ENCODE measurements at regions not wholly inside any gene's neighbourhood (a gene's known extent, or its start where the extent isn't known, plus 50 kb on each side); places are given as distances from the start of the nearest gene placed in this dataset.

GRCh38 chr3:157700405-157700804, 197.2 kb upstream of the VEPH1 start:
- DNase-seq: no peak

DNA sequence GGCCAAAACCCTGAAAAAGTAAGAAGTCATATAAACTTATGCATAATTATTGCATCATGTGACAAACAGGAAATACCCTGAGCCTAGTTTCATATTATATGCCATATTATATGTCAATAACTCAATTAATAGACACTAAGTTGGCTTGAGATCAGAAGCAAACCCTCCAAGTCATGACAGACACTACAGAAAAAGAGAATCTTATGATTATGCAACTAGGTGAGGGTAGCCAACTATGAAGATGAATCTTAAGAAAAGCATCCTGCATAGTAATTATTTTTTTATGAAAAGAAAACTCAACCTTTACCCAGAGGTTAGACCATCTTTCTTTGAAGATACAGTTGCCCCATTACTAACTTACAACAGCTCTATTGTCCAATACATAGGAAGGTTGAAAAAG, 192.4 kb upstream of the VEPH1 start:
- DNase-seq: no peak

DNA sequence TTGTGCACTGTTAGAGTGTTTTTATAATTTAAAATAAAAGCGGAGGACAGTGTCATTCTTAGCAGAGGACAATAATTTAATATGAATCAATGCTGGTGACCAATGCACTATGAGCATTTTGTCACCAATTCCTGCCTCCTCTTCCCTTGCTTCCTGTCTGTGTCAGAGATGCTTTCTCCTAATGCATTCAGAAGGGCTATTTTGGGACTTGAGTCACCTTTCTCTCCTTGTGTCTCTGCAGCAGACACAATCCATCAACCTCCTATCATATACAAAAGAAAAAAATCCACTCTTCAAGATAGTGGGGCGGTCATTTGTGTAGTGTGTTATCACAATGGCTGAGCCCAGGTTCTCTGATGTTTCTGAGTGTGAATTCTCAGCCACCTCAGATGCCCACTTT, 191.9 kb upstream of the VEPH1 start:
- no peak for DNase-seq

DNA sequence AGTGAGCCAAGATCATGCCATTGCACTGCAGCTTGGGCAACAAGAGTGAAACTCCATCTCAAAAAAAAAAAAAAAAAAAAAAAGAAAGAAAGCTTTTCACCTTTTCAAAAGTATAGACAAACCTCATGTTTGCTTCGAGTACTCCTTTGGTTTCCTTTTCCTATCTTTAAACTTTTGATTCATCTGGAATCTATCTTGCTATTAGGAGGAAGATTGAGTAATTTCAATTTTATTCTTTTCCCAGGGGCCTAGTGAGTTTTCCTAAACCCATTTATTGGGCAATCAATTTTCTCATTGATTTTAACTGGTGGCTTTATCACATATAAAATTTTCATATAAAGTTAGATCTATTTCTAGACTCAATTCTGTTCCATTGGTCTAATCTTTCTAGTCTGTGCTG, 190.5 kb upstream of the VEPH1 start:
- DNase-seq: no peak

- no peak for DNase-seq
Observed at GRCh38 chr3:157692468-157692867, 189.3 kb upstream of the VEPH1 start.

- no peak for DNase-seq
Observed at GRCh38 chr3:157683668-157684067, 180.5 kb upstream of the VEPH1 start.

DNA sequence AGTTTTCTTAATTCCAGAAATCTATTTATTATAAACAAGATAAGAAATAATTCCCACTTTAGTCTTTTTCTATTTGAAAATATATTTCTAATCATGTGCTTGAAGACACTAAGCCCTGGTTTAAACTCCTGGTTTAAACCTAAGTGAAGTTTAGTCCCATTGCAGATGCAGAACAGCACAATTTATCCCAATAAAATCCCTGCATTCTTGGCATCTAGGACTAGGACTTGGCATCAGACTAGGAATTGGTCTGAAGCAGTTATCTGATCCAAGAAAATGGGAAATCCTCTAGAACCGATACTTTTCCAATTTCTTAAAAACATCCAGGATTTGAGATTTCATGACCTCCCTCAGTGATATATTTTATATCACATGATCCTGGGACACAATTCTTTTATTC, 168.8 kb upstream of the VEPH1 start:
- DNase-seq: no peak

DNA sequence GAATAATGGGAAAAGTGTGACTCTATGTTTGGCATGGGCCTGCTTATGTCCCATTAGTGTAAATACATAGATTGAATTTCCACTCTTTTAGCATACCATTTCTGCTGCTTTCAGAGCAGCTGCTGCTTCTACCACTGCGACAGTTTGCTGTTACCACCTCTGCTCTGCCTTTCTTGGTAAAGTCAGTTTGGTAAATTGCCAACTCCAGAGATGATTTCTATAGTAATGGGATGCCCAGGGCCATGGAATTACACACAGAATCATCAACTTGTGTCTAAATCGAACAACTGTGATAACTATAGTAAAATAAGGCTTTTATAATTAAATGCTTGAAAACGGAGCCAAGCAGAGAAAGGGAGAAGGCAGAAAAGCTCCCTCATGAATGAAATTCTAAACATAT, 168.4 kb upstream of the VEPH1 start:
- no peak for DNase-seq

DNA sequence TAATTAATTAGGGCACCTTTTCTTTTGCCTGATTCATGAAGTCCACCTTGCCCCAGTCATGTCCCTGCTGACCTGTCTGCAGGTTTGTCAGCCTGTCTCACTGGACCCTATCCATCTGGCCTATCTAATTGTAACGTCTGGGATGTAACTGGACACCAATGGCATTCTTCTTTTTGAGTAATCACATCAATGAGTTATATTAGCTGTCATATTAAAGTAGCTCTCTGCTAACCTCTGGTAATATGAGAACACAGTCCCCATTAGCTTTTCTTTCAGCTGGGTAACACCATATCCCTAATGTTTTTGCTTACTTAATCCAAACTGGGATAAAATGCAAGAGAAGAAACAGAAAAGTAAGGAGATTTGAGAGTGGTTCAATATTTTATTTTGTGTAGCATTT, 166.2 kb upstream of the VEPH1 start:
- DNase-seq: no peak

DNA sequence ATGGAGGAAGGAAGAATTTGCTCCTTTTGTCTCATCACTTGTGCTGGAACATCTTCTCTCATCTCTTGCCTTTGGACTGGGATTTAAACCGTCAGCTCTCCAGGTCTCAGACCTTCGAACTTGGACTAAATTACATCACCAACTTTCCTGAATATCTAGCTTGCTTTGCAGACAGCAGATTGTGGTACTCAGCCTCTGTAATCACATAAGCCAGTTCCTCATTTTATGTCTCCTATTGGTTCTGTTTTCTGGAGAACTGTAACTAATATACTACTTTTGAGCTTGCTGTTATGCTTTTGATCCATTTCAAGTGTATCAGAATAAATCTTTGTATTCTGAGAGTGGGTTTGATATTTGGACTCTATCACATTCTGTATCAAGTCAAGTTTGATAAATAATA, 164.3 kb upstream of the VEPH1 start:
- DNase-seq: no peak

- no peak for DNase-seq
Observed at GRCh38 chr3:157662171-157662570, 159.0 kb upstream of the VEPH1 start.

- DNase-seq: no peak
Observed at GRCh38 chr3:157660847-157661246, 157.6 kb upstream of the VEPH1 start.

- no peak for DNase-seq
Observed at GRCh38 chr3:157652366-157652765, 149.2 kb upstream of the VEPH1 start.

DNA sequence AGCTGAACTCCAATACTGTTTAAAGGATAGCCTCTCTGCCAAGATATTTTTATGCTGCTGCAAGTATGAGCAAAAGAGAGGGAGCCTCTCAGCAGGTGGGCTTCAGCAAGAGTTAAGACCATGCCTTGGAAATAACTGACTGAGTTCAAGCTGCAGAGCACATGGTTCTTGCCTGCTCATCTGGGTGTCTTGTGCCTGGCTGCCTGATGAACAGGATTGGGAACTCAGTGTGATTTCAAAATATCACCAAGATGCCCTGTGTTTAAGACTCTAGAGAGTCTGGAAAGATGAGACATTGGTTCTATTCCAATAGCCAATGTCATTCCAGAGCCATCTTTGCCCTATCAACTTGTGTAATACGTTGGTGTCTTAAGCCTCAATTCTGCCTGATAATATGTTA, 147.5 kb upstream of the VEPH1 start:
- no peak for DNase-seq

DNA sequence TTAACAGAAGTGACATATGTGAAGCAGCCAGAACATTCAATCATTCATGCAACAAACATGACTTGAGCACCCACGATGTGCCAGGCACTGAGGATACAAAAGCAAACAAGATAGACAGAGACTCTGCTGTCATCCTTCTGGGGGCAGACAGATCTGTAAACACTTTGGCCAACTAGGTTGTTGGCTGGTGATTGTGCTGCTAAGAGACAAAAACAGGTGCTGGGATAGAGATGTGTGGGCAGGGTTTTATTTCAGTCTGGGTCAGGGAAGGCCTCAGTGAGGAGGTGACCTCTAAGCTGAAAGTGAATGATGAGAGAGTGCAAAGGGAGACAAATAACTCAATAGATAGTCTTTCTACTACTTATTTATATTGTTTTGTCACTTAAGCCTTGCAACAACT, 147.0 kb upstream of the VEPH1 start:
- DNase-seq: no peak

DNA sequence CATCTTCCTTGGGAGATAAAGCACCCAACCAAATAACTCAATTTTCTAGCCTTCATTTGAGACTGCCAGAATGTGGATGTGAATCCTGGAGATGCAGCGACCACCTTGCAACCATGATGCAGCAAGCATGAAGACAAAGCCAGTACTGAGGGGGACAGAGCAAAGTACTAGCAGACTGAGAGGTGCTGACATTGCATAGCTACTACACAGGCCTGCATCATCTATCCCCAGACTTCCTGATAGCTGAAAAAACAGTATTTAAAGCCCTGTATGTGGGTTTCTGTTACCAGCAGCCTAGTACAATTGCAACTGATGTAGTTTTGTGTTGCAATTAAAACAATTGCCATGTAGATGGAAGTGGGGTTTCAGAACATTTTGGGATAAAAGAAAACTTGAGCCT, 146.3 kb upstream of the VEPH1 start:
- DNase-seq: no peak

DNA sequence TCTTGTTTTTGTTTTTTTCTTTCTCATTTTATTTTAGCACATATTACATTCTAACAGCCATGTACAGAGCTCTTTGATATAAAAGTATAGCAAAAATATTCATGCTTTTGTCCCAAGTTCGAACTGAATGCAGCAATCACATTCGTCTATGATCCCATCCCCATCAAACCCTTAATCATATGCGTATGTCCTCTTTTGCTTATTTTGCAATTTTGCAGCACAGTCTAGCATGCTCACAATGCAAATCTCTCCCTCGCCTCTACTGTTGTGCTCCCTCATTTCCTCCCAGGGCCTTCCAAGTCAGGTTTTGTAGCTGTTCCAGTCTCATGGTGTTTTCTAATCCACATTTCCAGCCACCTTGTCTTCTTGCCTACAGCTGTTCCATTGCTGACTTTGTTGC, 144.6 kb upstream of the VEPH1 start:
- DNase-seq: no peak

- DNase-seq: no peak
Observed at GRCh38 chr3:157639756-157640426, 136.7 kb upstream of the VEPH1 start.

- no peak for DNase-seq
Observed at GRCh38 chr3:157637866-157638265, 134.7 kb upstream of the VEPH1 start.

- DNase-seq: no peak
Observed at GRCh38 chr3:157633241-157633640, 130.0 kb upstream of the VEPH1 start.

DNA sequence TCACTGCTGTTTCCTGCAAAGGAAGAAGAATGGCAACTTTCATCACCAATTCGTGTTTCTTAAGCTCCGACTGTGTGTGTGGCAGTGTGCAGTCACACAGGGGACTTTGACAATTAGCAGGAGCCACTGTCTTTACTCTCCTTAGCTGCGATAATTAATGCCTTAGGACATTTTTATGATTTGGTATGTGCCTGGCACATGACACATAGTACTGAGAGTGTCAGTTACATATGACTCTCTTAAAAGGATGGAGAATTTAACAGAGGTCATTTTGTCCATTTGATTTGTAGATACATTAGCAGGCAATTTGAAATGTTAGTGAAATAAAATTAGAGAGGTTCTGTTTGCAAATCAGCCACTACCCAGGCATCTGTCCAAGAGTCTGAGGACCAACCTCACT, 128.9 kb upstream of the VEPH1 start:
- DNase-seq: no peak

- no peak for DNase-seq
Observed at GRCh38 chr3:157631478-157631877, 128.3 kb upstream of the VEPH1 start.

- no peak for DNase-seq
Observed at GRCh38 chr3:157626817-157627216, 123.6 kb upstream of the VEPH1 start.

DNA sequence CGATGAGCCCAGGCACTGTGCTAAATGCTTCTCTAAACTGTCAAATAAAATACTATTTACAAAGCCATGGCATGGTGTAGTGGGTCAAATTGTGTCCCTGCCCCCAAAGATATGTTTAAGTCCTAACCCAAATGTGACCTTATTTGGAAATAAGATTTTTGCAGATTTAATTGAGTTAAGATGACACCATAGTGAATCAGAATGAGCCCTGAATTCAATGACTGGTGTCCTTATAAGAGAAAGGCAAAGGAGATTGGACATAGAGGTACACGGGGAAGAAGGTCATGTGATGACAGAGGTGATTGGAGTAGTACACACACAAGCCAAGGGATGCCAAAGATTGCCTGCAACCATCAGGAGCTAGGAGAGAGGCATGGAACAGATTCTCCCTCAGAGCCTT, 121.6 kb upstream of the VEPH1 start:
- DNase-seq: no peak

DNA sequence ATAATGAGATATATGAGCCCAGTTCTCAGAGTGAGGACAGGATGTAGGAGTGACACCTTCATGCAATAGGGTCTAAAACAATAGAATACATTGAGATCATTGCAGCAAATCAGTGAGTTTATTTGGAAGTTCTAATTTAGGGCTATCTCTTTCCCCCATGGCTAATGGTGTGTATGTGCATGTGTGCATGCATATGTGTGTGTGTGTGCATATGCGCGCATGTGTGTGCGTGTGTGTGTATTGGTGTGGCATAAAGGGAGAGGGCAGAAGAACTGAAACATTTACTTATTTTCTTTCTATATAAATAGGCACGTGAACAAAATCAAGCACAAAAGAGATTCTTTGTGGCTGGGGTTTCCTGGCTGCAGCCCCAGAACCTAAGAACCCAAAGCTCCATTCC, 115.7 kb upstream of the VEPH1 start:
- DNase-seq: no peak
